HT-29 (cell line): ENCODE measurements at regions not wholly inside any gene's neighbourhood (a gene's known extent, or its start where the extent isn't known, plus 50 kb on each side); places are given as distances from the start of the nearest gene placed in this dataset.
"Not testable (repeated sequence)": the region's sequence is repeated elsewhere in the genome, so short reads cannot be mapped to it uniquely, and the experiment has no call there.

Experiments
- DNase-seq: peaks from one replicate; pipeline ENCODE4 v3.0.0-alpha.2; 2015; ENCODE audit warnings: low spot score

DNA sequence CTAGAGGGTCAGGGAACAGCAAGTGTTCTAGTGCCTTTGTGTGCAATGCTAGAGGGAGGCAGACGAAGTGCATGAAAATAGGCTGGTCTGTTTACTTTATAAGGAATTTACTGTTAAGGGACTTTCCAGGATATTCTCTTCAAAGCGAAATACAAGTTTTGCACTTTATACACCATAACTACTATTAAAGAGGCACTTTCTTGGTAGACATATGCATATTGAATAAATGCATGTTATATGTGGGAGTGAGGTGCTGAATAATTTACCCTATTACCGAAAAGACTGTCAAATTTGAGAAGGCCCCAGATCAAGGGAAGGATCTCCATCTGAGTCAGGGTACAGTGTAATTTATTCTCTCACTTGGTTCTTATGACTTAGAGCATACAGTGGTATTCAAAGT is 310.5 kb downstream of the S1PR1 start:
- no peak for DNase-seq

DNA sequence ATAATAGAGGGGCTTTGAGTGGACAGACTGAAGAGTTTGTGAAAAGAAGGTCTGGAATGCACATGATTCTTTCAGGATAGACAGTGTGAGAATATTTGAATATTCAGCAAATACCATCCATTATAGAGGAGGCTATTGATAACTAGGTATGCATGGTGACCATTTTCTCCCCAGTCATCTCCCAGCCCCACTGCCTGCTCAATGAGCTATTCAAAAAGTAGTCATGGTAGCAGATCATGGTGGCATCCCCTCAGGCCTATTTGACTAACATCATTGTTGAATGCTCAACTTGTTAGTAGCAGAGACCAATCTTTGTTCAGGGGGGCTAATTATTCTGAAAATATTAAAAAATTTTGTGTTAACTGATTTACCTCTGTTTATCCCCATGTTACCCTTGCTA is 311.6 kb downstream of the S1PR1 start:
- no peak for DNase-seq

DNA sequence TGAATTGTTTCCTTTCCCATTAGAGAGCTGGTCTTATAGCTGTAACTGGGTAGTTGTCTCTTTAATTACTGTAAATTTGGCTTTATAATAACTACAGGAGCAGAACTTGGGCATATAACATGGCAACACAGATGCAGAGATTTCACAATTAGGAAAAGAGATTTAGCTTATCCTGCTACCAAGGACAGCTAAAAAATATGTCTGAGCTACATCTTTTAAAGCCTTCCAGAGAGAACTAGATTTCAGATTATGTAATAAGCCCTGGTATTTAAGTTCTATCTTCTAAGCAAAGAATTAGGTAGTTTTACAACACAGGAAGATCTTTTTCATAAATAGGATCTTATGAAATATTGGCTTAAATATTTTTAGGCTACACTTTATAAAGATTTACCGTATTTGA is 313.8 kb downstream of the S1PR1 start:
- no peak for DNase-seq

DNA sequence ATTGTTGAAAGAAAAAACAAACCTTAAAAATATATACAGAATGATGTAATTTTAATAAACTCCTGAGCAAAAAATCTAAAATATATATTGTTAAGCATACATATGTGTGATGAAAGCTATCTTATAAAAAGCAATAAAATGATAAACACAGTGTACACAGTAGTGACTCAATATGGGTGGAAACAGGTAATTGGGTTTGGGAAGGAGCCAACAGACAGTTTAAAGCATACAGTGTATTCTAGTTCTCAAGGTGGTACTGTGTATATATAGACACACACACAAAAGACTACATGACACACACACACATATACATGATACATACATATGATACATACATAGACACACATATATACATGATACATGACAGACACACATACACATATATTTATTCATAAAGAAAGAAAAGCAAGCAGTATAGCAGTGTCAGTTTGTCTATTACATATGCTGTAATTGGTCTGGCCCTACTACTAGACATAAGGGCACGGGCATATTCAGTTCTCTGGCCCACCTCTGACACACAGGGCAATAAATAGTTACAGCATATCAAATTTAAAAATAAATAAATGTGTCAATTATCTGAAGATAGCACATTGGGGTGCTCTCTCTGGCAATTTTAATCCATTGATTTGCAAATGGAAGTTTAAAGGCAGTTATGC is 330.2 kb downstream of the S1PR1 start:
- DNase-seq: no peak

DNA sequence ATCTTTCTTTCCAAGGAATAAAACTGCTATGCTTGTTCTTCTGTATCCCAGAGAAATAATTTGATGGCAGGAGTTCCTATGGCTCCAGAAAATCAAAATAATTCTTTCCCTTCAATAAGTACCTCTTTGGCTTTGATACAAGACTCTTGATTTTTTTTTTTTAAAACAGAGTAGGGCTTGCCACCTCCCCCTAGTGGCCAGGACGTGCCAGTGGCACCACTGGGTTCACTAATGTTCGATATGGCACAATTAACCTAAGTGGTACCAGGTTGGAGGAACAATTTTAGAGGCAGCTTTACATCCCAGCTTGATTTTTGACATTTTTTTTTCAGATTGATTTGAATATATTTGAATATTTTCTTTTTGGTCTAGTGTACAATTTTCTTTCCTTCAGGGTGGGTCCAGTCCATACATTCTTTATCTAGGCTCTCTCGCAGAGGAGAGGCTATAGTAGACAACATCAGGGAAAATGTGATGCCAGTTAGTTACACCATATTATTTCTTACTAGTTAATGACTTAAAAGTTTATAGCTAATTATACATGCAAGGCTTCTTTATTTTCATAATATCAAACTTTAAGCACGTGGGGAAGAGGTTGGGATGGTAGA is 330.9 kb downstream of the S1PR1 start:
- DNase-seq: peak; percentile 55

DNA sequence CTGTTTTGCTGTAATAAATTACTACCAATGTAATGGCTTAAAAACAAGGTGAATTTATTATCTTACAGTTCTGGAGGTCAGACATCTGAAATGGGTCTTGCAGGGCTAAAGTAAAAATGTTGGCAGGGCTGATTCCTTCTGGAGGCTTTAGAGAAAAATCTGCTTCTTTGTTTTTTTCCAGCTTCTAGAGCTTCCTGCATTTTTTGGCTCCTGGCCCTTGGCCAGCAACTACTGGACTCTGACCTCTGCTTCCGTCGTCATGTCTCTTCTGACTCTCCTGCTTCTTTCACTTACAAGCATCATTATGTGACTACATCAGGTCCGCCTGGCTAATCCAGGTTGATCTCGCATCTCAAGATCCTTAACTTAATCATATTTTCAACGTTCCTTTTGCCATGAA is 350.9 kb downstream of the S1PR1 start:
- DNase-seq: peak; percentile 55

DNA sequence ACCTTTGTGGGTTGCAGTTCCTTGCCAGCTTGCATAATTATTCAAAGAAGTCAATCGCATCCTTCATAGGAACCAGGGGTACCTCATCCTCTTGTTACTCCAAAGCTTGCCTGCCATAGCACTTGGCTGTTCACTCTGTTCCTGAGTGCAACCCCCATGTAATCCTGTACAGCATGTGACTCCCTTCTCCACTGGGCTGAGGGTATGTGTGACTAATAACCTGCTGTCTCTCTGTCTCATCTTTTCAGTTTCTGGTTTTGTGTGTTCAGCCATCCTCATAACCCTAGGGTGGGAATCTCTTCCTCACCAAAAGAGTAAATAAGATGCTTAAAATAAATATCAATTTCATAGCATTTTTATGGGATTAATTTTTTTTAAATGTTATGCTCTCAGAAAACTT is 351.9 kb downstream of the S1PR1 start:
- DNase-seq: no peak

DNA sequence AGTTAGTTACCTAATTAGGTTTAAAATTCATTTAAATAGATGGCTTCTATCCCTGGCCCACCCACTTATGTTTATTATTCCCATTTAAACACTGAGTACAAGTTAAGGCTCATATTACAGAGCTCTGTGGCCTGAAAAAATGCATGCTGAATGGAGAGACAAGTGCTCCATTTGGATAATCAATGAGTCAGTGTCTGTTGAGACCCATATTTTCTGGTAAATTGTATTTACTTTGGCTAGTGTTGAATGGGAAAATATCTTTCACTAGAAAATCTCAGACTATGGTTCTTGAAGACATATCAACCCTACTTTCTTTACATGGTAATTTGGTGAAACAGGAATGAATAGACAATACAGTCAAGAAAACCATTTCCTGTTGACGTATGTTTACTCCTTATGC is 356.0 kb downstream of the S1PR1 start:
- DNase-seq: no peak

DNA sequence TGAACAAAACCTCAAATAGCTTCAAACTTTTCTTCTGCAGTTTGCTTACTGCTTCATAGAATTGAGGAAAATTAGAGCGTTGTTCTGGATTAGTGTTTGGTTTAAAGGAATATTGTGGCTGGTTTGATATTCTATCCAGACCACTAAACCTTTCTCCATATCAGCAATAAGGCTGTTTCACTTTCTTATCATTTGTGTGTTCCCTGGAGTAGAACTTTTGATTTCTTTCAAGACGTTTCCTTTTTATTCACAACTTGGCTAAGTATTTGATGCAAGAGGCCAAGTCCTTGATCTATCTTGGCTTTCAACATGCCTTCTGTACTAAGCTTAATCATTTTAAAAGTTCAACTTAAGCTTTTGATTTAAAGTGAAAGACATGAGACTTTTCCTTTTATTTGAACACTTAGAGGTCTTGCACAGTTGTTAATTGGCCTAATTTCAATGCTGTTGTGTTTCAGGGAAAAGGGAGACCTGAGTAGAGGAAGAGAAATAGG is 359.1 kb downstream of the S1PR1 start:
- no peak for DNase-seq

DNA sequence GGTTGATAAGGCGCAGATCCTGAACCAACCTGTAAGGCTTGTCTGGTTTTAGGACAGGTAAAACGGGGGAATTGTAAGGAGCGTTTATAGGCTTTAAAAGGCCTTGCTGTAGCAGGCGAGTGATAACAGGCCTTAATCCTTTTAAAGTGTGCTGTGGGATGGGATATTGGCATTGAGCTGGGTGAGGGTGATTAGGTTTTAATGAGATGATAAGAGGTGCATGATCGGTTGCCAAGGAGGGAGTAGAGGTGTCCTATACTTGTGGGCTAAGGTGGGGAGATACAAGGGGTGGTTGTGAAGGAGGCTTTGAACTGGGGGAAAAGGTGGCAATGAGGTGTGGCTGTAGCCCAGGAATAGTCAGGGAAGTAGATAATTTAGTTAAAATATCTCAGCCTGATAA is 363.8 kb downstream of the S1PR1 start:
- not testable (repeated sequence) for DNase-seq

DNA sequence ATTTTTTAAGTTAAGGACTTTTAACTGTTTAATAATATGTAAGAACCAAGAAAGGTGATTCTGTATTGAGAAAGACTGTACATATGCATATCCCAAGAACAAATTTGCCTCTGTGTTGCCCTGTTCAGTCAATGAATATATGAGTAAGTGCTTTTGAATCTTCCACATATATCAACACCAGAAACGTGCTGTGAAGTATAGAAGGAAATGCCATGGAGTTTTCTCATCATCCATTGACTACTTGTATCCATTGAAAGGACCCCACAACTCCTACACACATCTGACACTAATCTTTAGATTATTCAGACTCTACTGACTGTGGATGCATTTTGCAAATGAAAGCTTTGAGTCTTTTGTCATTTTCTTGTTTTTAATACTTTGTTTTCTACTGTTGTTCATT is 366.9 kb downstream of the S1PR1 start:
- DNase-seq: no peak

DNA sequence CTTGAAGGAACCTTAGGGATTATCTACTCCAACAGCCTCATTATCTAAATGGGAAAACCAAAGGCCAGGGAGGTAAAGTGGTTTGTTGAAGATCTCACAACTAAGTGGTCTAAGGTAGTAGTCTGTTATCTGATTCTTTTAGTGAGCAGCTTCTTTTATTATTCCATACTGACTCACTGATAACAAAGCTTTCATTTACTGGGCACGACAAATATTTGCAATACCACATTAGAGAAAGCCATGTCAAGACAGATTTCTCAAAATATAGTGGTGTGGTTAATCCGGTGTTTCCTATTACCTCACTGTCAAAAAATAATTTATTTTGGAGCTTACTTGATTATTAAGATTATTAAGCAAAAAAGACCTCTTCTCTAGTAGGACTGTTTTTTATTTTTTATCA is 369.1 kb downstream of the S1PR1 start:
- no peak for DNase-seq

DNA sequence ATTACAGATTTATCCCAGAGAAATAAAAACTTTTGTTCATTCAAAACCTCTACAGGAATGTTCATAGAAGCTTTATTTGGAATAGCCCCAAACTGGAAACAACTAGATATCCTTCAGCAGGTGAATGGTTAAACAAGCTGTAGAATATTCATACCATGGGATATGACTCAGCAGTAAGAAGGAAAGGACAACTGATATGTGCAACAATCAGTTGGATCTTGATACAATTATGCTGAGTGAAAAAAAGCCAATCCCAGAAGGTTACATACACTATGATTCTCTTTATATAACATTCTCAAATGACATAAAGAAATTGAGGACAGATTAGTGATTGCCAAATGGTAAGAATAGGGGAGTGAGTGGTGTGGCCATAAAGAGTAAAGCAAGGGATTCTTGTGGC is 376.7 kb downstream of the S1PR1 start:
- no peak for DNase-seq

DNA sequence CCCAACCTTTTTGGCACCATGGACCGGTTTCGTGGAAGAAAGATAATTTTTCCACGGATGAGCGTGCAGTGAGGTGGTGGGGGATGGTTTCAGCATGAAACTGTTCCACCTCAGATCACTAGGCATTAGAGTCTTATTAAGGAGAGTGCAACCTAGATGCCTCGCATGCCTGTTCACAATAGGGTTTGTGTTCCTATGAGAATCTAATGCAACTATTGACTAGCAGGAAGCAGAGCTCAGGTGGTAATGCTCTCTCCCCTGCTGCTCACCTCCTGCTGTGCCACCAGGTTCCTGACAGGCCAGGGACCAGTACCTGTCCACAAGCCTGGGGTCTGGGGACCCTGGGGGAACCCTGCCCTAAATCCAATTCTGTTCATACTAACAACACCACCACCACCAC is 377.8 kb downstream of the OLFM3 start:
- DNase-seq: no peak

DNA sequence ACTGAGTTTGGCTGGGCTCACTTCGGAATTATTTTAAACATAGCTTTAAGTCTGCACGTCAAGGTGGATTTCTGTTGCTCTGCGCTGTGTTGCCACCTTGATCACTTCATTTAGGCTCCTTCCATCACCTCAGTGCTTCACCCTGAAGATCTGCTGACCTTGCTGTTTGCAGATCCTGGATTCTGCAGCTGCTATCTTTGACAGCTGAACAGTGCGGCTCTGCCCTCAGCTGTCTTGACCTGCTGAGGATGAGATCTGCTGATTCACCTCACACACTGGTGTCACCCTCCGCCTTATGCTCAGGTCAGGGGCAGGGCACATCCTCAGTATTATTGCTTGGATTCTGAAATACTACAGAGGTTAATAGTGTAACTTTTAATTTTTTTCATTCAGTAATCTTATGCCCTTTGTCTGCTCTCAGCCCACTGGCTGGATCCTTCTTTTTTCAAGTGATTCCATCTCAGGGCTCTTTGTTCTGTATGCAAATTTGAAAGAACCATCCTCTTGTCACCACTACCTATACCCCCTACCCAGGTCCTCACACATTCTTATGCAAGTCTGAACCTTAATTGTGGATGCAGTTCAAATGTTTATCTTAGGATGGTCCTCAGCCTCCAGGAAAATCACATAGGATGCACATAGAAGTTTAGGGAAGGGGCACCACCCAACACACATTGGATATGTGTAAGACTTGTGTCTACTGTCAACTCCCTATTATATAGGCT is 364.0 kb downstream of the OLFM3 start:
- DNase-seq: no peak

DNA sequence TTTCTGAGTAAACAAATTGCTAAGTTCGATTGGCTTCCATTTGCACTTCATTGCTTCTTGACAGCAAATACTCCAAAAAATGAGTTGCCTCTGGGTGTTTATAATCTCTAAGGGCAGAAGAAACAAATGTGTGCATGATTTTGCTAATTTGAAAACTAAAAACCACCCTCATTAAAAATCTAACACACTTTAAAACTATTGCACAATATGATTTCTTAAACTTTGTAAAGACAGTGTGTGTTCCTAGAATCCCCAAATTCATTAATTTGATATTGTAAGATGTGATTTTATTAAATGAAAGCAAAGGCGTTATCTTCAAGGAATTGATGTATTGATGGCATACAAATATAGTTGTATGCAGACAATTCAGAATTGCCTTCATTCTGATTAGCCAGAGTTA is 350.9 kb downstream of the OLFM3 start:
- DNase-seq: no peak

DNA sequence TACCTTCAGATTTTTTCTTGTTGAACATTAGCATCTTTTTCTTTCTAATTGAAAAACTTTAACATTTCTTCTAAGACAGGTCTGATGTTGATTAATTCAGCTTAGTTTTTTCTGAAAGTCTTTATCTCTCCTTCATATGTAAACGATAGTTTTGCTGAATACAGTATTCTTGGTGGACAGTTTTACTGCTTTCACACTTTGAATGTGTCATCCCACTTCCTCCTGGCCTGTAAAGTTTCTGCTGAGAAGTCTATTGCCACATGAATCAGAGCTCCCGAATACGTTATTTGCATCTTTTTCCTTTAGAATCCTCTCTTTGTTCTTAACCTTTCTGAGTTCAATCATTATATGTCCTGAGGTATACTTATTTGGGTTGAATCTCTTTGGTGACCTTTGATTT is 344.2 kb downstream of the OLFM3 start:
- DNase-seq: no peak

DNA sequence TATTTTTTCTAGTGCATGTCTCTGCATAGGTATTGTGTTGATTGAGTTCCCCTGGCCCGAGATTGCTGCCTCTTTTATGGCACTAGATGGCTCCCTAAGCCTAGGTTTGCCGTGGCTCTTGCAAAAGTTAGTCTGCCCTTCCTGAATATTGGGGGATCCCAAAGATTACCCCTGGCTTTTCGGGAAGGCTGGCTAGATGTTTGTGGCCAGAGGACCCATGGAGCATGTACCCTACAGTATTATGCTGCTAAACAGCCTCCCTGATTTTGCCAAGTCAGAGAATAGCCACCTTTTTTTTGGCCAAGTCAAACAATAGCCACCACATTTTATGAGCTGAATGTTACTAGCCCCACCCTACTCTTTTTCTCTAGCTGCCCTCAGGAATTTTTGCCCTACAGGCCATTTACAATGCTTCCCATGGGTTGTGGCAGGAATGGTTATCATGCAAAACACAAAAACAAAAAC is 343.2 kb downstream of the OLFM3 start:
- DNase-seq: peak; percentile 53

DNA sequence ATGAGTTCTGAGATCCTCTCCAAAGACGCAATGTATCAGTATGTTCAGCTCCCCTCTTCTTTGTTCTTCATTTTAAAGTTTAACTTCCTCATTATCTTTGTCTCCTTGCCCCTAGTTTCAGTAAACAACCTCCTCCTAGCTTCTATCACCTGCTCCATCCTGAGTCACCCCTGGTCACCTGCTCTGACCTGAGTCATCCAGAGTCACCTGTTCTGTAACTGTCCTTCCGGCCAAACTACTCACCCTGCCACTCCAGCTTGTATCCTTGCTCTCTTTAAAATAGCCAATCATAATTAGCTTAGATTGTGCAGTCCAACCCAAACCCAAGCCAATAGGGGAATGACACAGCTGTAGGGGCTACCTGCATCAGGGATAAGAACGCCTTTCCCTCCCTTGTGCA is 332.0 kb downstream of the OLFM3 start:
- no peak for DNase-seq

DNA sequence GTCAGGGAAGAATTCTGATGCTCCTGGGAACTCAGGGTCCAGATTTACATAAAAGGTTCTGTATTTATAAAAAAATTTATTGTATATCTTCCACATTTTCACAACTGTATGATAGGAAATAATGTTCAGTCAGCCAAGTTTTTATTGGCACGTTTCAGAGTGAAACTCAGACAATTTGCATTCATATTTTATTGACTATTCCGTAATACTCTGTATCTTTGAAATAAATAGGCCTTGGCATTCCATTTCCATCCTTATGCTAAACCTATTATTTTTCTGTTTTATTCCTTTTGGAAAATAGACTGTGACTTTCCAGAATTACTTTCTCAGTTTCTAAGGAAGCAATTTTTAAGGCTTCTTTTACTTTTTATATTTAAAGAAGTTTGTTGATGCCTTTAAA is 329.0 kb downstream of the OLFM3 start:
- no peak for DNase-seq

DNA sequence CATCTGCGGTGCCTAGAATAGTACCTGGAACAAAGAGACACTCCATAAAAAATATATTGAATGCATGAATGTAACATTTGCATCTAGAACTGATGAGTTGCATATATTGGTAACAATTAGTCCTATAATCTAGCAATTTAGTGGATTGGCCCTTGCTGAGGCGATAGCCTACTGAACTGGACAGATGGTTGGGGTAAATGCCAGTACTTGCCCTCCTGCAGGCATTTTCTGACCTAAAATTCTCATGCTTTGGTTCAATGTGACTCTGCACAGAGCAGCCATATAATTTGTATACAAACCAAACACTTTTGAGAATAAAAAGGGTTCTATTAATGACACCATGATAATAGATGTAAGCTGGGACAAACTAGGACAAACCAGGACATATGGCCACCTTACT is 313.6 kb downstream of the OLFM3 start:
- no peak for DNase-seq

DNA sequence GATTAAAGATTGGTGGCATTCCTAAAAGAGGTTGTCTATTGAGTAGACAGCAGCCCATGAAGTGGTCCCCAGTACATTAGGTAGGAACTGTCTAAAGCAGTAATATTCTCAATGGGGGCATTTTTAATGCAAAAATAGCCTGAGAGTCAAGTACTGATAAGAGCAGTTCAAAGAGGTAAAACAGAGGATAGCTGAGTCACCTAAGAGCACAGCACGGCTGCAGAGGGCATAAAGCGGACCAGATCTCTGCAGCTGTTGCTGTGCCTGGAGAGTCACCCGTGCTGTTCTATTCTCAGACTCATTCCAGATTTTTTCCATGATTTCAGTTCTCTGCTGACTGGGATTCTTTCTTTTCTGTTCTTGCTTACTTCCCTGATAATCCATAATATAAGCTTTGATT is 313.2 kb downstream of the OLFM3 start:
- DNase-seq: no peak

DNA sequence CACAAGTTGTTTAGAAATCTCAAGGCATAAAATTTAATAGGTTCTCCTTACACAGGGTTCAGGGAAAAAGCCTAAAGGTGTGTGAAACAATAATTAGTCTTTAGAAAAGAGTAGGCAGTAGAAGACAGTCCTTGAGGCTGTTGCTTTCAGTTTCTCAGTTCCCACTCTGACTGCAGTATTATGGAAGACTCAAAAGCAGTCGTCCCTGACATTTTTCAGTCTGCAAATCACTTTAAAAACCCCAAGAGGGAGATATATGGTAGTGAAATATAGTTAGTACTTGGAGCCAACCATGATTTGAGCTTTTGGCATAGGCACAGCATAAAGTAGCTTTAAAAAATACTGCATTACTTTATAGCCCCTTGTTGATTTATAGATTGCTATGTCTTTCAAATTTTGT is 299.7 kb downstream of the OLFM3 start:
- no peak for DNase-seq
